ENCODE measurements at regions not wholly inside any gene's neighbourhood (a gene's known extent, or its start where the extent isn't known, plus 50 kb on each side); places are given as distances from the start of the nearest gene placed in this dataset.

GRCh38 chr2:104537116-104537515 is 316.8 kb upstream of the POU3F3 start:
- Histone ChIP-seq H3K4me3 (ENCODE audit: low read length) (no peak overlapping the region), H2AFZ (ENCODE audit: low read length) (no peak overlapping the region), H3K27me3 (replicated peaks; ENCODE audit: insufficient read depth, low read length) (no peaks in the 10 kb centered on the region), H3K9me2 (replicated peaks; ENCODE audit: insufficient read depth, low read length) (no peaks in the 10 kb centered on the region), H3K9ac (ENCODE audit: low read length) (no peak overlapping the region), H3K27ac (ENCODE audit: low read length) (no peak overlapping the region), H3K4me1 (ENCODE audit: low read length) (peaks cover 13% of the 10 kb centered on the region), H4K20me1 (ENCODE audit: insufficient read depth, low read length) (no peaks in the 10 kb centered on the region), H3K4me2 (ENCODE audit: low read depth, low read length) (no peak overlapping the region), H3K79me2 (ENCODE audit: low read length) (no peaks in the 10 kb centered on the region), H3K36me3 (replicated peaks; ENCODE audit: insufficient read depth, low read length) (no peaks in the 10 kb centered on the region), H3F3A (ENCODE audit: insufficient read depth, low read length) (no peaks in the 10 kb centered on the region), H3K9me3 (replicated peaks; ENCODE audit: insufficient read depth, low read length) (no peaks in the 10 kb centered on the region)
- no peak for DNase-seq
- TF ChIP-seq EZH2 (optimal IDR thresholded peaks at IDR 0.05; ENCODE audit: low read depth, low read length) (no peak), CTCF (IDR thresholded peaks at IDR 0.05; ENCODE audit: low read length) (no peak), EZH2phosphoT487 (IDR thresholded peaks at IDR 0.05; ENCODE audit: low read length) (no peak)

- TF ChIP-seq EZH2phosphoT487 (IDR thresholded peaks at IDR 0.05; ENCODE audit: low read length) (no peak), CTCF (IDR thresholded peaks at IDR 0.05; ENCODE audit: low read length) (no peak), EZH2 (optimal IDR thresholded peaks at IDR 0.05; ENCODE audit: low read depth, low read length) (no peak)
- Histone ChIP-seq H3K27ac (ENCODE audit: low read length) (no peak overlapping the region), H3K4me2 (ENCODE audit: low read depth, low read length) (no peak overlapping the region), H3K9ac (ENCODE audit: low read length) (no peak overlapping the region), H3K27me3 (replicated peaks; ENCODE audit: insufficient read depth, low read length) (no peaks in the 10 kb centered on the region), H3K79me2 (ENCODE audit: low read length) (no peaks in the 10 kb centered on the region), H3F3A (ENCODE audit: insufficient read depth, low read length) (no peaks in the 10 kb centered on the region), H2AFZ (ENCODE audit: low read length) (no peak overlapping the region), H3K9me3 (replicated peaks; ENCODE audit: insufficient read depth, low read length) (no peaks in the 10 kb centered on the region), H3K4me1 (ENCODE audit: low read length) (peaks cover 13% of the 10 kb centered on the region), H3K9me2 (replicated peaks; ENCODE audit: insufficient read depth, low read length) (no peaks in the 10 kb centered on the region), H3K4me3 (ENCODE audit: low read length) (no peak overlapping the region), H4K20me1 (ENCODE audit: insufficient read depth, low read length) (no peaks in the 10 kb centered on the region), H3K36me3 (replicated peaks; ENCODE audit: insufficient read depth, low read length) (no peaks in the 10 kb centered on the region)
- DNase-seq = no peak
These were observed 315.8 kb upstream of the POU3F3 start for GRCh38 chr2:104538077-104538476.

GRCh38 chr2:104539649-104540048 is 314.3 kb upstream of the POU3F3 start:
- H3K9me3 ChIP-seq (replicated peaks; ENCODE audit: insufficient read depth, low read length) = no peaks in the 10 kb centered on the region
- H4K20me1 ChIP-seq (ENCODE audit: insufficient read depth, low read length) = no peaks in the 10 kb centered on the region
- no peaks in the 10 kb centered on the region for H3K79me2 ChIP-seq (ENCODE audit: low read length)
- DNase-seq = peak; percentile 37
- H3K27ac ChIP-seq (ENCODE audit: low read length) = no peak overlapping the region
- peaks cover 13% of the 10 kb centered on the region for H3K4me1 ChIP-seq (ENCODE audit: low read length)
- H3K9me2 ChIP-seq (replicated peaks; ENCODE audit: insufficient read depth, low read length) = no peaks in the 10 kb centered on the region
- TF ChIP-seq EZH2phosphoT487 (IDR thresholded peaks at IDR 0.05; ENCODE audit: low read length) = no peak
- no peak for TF ChIP-seq CTCF (IDR thresholded peaks at IDR 0.05; ENCODE audit: low read length)
- TF ChIP-seq EZH2 (optimal IDR thresholded peaks at IDR 0.05; ENCODE audit: low read depth, low read length) = no peak
- H3K4me3 ChIP-seq (ENCODE audit: low read length) = no peak overlapping the region
- H3F3A ChIP-seq (ENCODE audit: insufficient read depth, low read length) = no peaks in the 10 kb centered on the region
- H3K27me3 ChIP-seq (replicated peaks; ENCODE audit: insufficient read depth, low read length) = no peaks in the 10 kb centered on the region
- no peaks in the 10 kb centered on the region for H3K36me3 ChIP-seq (replicated peaks; ENCODE audit: insufficient read depth, low read length)
- H2AFZ ChIP-seq (ENCODE audit: low read length) = no peak overlapping the region
- peak overlapping the region; percentile 10 for H3K4me2 ChIP-seq (ENCODE audit: low read depth, low read length)
- H3K9ac ChIP-seq (ENCODE audit: low read length) = no peak overlapping the region

Measured in MM.1S (cell line).